ENCODE measurements at regions not wholly inside any gene's neighbourhood (a gene's known extent, or its start where the extent isn't known, plus 50 kb on each side); places are given as distances from the start of the nearest gene placed in this dataset.

GRCh38 chr13:42389041-42389440 lies 117.1 kb downstream of the AKAP11 start:
- no peak for TF ChIP-seq POLR2AphosphoS5 (IDR thresholded peaks at IDR 0.05)
- TF ChIP-seq SMC3 (conservative IDR thresholded peaks at IDR 0.05; ENCODE audit: poor library complexity) = no peak
- no peak for TF ChIP-seq CTCF (IDR thresholded peaks at IDR 0.05; ENCODE audit: poor library complexity, severe bottlenecking)
- no peak for TF ChIP-seq EP300 (conservative IDR thresholded peaks at IDR 0.05; ENCODE audit: poor library complexity, severe bottlenecking)
- TF ChIP-seq, protein P1, sequence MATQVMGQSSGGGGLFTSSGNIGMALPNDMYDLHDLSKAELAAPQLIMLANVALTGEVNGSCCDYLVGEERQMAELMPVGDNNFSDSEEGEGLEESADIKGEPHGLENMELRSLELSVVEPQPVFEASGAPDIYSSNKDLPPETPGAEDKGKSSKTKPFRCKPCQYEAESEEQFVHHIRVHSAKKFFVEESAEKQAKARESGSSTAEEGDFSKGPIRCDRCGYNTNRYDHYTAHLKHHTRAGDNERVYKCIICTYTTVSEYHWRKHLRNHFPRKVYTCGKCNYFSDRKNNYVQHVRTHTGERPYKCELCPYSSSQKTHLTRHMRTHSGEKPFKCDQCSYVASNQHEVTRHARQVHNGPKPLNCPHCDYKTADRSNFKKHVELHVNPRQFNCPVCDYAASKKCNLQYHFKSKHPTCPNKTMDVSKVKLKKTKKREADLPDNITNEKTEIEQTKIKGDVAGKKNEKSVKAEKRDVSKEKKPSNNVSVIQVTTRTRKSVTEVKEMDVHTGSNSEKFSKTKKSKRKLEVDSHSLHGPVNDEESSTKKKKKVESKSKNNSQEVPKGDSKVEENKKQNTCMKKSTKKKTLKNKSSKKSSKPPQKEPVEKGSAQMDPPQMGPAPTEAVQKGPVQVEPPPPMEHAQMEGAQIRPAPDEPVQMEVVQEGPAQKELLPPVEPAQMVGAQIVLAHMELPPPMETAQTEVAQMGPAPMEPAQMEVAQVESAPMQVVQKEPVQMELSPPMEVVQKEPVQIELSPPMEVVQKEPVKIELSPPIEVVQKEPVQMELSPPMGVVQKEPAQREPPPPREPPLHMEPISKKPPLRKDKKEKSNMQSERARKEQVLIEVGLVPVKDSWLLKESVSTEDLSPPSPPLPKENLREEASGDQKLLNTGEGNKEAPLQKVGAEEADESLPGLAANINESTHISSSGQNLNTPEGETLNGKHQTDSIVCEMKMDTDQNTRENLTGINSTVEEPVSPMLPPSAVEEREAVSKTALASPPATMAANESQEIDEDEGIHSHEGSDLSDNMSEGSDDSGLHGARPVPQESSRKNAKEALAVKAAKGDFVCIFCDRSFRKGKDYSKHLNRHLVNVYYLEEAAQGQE (IDR thresholded peaks at IDR 0.05; ENCODE audit: borderline replicate concordance) = no peak
- TF ChIP-seq RAD21 (conservative IDR thresholded peaks at IDR 0.05) = no peak
- no peak for TF ChIP-seq EZH2 (IDR thresholded peaks at IDR 0.05; ENCODE audit: borderline replicate concordance, insufficient read depth, low read length, poor library complexity, severe bottlenecking)
- TF ChIP-seq TAF1 (IDR thresholded peaks at IDR 0.05; ENCODE audit: low read depth) = no peak
- TF ChIP-seq MXI1 (conservative IDR thresholded peaks at IDR 0.05; ENCODE audit: poor library complexity, severe bottlenecking) = no peak

Measured in neural cell (in vitro differentiated cells).